Hematopoietic multipotent progenitor cell treated with erythropoietin and hydrocortisone succinate and interleukin-3 and kit ligand, for 8 days (in vitro differentiated cells): ENCODE measurements at regions not wholly inside any gene's neighbourhood (a gene's known extent, or its start where the extent isn't known, plus 50 kb on each side); places are given as distances from the start of the nearest gene placed in this dataset.
"Not testable (repeated sequence)": the region's sequence is repeated elsewhere in the genome, so short reads cannot be mapped to it uniquely, and the experiment has no call there.

Source experiments
- DNase-seq: peaks from one replicate; pipeline ENCODE4 v3.0.0-alpha.2; 2015

DNA sequence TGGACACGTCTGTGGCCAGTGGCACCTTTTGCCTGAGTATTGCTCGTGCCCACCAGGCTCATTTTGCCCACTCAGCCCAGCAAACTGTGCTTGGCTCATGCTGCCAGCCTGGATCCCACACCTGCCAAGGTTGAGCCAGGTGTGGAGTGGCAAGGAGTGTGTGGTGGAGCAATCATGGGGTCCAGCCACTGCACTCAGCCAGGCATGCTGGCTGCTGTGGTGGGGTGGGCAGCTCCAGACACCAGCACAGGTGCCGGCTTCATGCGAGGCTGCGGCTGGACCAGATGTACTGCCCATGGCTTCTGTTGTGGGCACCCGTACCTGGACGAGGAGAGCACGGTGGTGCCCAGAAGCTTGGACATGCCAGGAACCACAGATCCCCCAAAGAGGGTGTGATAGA is 364.1 kb downstream of the TMEM38B start:
- no peak for DNase-seq

DNA sequence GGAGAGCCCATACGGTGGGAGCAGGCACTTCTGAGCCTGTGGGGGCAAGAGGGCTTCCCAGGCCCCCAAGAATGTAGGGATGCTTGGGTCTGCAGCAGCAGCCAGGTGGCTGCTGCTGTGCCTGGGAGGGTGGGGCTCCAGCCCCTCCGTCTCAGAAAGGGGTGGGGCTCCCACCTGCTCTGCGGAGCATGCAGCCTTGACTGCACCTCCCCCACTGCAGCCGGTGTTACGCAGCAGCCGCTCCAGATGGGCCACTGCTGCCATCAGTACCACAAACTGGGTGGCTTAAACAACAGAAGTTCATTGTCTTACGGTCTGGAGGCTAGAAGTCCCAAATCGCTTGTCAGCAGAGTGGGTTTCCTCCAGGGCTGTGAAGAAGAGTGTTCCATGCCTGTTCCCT is 365.5 kb downstream of the TMEM38B start:
- no peak for DNase-seq

DNA sequence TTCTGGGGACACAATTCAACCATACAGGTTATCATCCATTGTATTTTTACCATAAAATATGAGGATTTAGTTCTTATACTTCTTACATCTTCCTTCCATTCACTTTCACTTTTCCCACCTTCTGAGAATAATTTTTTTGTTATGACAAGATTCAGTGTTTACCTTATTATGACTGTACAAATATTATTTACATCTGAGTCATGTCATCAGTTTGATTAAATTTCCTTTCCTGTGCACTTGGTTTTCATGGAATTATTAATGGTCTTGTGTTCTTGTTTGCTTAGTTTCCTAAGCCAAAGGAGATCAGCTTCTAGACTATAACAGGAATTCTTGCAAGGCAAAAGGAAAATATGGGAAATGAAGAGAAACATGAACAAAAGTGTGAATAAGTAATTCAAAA is 366.5 kb downstream of the TMEM38B start:
- no peak for DNase-seq

DNA sequence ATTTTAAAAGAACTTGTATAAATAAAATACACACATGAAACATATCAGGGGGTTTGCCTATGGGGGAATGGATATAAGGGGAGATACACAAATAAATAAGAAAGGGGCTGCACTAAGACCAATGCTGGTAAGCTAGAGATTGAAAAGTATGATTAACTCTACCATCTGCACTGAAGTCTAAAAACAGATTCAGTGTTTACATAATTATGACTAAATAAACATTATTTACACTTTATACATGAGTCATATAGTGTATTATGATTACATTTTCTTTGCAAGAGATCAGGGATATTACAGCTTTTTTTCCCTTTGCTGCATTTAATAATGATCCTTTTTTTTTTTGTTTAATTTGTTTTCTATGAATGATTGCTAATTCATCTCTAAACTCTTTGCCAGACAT is 367.9 kb downstream of the TMEM38B start:
- DNase-seq: no peak

DNA sequence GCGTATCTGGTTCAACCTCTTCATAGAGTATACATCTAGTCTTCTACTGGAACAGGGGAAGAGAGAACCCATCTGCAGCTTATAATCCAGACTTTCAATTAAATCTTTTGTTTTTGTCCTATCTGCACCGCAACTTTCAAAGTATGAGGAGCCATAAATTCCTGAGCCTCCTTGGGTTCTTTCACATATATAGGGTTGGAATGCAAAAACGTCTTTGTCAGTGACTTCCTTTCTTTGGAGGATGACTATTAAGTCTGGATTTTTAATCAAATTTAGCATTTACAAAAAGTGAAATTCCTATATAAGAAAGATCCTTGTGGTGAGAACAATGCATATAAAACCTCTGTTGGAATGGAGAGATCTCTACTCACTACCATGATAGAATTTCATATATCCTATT is 370.8 kb downstream of the TMEM38B start:
- DNase-seq: no peak

DNA sequence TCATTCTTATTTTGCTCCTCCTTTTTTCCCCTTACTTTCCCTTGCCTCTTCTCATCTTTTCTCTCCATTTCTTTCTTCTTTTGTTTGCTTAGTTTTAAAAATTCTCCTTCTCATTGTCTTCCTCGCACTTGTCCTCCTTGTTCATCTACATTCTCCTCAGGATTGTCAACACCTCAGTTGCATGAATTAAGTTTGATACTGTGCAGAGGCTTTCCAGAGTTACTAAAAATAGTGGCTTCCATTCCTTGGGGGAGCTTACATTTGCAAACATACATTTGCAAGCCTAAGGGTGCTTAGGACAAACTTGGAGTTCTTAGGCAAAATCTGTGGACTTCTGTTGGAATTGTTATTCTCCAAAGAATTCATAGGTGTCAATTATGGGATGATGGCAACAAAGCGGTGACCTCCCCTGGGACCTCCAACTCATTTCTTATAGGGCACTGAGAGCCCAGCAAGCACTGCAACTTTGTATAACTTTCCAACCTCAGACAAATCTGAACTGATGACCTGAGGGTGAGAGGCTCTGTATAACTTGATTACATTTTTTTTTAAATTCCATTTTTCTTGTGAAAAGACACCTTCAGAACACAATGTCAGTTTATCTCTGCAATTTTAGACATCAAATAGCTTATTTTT is 371.4 kb downstream of the TMEM38B start:
- DNase-seq: no peak

DNA sequence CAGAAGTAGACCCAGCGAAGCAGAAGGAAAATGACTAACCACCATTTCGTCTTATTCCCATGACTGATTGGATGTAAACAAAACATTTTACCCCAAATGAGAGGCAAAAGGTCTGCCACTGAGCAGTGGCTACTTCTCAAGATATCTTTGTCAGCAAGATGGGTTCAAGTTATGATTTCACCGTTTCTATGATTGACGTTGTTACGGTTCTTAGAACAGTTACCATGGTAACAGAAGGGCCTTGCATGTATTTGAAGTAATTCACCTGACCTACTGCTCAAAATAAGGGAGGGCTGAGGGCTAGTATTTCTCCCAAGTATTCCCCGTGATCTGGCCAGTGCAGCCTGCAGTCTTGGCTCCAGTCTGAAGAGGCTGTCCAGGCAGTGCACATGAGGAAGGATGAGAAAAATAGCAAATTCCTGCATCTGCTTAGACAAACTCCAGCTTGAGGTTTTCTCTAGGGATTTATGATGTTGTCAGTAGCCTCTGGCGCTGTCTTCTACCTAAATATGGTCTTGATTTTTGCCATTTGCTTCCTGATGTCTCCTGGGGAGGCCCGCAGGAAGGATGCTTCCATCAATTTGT is 372.7 kb downstream of the TMEM38B start:
- DNase-seq: no peak

DNA sequence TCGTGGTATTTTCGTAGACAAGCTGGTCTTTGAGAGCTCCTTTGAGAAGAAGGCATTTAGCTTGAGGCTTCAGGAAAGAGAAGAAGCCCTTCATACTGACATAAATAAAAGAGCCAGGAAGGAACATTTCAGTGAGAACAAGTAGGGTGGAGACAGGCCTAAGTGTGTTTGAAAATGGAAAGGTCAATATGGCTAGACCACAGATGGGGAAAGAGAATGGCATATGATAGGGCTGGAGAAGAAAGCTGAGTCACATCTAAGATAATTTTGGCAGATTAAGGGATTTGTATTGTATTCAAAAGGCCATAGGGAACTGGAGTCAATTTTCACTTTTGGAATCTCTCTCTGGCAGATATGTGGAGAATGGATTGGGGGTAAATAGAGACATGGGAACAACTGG is 374.9 kb downstream of the TMEM38B start:
- DNase-seq: no peak

DNA sequence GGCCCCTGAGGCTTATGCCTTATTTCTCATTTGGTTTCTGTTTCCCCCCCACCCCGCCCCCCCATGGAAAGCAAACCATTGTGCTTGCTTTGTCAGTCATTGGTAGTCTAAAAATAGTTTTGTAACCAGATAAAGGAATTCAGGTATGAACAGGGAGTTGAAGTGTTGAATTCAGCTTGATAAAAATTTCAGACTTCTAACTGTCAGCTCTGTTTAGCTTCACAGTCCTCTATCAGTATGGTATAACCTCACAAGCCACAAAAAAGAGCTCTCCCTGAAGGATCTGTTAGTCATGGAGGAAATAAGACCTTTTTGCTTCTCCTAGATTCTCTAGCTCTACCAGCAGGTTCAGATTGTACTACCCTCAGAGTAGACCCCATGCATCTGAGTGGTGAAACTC is 378.1 kb downstream of the TMEM38B start:
- no peak for DNase-seq

DNA sequence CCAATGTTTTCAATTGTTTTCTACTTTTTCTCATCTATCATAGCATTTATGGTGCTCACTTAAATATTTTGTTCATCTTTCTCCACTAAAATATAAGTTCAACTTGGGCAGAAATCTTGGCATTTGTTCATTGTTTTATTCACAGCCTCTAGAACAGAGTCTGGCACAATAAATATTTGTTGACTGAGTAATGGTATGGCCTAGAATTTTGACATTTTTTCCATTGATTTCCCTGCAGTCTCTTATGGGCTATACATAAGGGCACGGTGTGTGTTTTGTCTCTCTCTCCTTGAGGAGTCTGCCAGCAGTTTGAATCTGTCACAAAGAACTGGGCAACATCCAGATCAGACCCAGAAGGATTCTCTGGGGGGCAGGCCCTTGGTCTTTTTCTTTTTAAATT is 379.7 kb downstream of the TMEM38B start:
- no peak for DNase-seq

DNA sequence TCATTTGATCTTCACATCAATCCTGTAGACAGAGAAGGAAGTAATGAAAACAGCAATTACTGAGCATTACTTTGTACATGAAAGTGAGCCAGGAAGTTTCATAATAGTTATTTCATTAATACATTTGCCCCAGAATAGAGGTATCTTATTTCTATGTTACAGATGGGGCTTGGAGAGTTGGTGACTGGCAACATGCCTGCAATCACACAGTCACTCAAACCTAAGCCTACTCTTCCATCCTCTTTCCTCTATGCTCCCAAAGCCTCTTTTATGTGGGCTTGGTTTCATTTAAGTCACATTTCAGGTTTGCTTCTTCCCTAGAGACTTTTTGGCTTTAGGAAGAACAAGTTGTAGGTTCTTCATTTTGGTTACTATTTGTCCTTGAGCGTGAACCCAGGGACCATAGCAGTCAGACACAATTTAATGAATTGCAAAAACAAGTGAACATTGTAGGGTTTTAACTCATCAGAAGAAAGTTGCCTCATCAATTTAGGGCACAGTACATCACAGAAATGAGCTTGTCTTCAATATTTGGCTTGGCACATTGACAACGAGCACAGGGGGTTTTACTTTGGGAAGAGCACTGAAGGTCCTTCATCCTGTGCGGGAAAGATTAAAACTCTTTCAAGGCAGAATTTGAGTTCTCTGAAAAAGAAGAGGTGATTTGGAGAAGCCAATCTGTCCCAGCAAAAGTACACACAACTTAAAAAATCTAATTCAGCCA is 381.1 kb downstream of the TMEM38B start:
- DNase-seq: no peak

DNA sequence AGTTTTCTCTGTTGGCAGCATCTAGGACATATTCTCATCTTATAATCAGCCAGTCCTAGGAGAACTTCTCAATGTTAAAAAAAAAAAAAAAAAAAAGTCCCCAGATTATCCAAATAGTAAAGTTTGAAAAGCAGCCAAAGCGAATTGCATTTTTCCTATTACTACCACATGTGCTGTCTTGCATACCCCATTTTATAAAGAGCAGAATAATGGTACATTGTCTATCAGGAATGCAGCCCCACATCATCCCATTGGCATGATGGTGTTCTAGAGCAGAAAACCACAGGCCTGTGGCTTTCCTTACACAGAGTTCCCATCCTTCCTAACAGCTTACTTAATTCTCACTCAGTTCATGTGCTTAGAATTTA is 381.6 kb downstream of the TMEM38B start:
- no peak for DNase-seq

DNA sequence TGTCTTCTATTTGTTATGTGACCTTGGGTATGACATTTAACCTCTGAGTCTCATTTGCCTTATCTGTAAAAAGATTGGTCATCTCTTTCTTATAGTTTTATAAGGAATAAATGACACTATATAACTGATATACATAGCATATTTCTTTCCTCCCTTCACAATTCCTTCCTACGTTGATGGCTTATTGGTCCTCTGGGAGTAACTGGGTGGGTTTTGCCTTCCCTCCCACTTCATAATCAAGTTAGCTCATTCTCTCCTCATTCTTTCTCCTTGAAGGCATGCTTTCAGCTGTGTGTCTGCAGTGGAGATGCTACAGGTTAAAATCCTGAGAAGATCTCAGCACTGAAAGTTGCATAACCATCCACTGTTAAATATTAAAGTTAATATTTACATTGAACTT is 382.4 kb downstream of the TMEM38B start:
- DNase-seq: no peak

DNA sequence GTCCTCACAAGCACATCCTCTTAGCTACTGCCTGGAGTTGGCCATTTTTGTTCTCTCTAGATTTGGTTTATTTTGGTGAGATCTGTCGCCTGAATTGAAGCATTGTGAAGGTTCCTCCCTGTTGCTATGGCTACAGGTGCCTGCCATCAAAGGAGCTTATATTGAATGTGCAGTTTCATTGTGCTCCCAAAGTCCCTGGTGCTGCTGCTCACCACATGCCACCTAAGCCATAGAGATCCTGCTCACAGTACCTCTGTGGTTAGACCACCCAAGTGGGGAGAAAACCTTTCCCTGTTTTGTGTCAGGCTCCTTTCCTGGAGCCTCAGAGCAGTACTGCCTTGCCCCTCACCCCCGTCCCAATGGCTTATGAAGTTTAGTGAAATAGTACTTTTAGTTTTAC is 383.4 kb downstream of the TMEM38B start:
- DNase-seq: no peak

DNA sequence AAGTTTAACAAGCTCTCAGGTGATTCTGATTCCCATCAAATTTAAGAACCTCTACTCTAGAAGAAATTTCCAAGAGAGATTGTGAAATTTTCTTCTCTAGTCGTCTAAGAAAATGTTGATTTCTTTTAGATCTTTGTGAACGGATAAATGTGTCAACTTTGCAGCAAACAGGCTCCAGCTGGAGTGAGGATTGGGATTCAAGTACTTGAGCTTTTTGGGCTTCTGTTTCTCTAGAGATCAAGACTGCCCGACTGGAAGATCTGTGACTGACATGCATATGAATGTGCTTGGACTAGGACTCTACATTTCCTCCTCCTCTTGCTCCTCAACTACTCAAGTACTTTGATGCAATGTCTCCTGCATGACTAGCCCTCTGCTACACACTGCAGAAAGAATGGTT is 388.3 kb downstream of the TMEM38B start:
- DNase-seq: no peak

DNA sequence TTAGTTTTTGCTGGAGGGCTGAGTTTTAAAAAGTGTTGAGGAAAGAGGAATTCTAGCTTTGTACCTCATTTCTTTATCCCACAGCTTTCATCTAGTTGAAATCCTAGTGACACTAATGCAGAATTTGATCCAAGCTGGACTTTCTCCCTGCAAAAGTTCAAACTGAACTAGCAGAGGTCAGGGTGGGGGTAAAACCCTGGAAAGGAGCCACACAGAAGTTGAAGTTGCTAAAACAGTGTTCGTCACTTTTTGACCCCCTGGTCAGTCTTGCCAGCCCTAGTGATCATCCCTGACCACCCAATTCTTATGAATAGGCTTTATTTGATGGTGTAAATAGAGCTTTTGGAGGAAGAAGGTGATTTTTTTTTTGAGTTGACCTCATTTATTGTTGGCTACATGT is 390.4 kb downstream of the TMEM38B start:
- no peak for DNase-seq

DNA sequence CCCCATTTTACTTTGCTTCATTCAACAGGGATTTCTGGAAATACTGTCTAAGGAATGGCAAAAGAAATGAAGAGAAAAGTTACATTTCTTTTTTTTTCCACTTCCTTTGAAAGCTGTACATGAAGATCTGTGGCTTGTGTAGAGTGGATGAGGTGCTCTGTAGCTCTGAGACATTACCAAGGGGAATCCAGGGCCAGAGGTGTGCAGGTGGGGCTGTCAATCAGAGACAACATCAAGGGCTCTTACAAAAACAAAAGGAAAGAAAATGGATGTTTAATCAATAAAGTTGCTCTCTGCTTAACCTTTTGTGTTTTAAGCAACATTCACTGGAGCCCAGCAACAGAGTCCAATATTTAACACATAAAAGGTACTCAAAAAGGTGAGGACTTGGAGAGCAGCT is 391.1 kb downstream of the TMEM38B start:
- no peak for DNase-seq

DNA sequence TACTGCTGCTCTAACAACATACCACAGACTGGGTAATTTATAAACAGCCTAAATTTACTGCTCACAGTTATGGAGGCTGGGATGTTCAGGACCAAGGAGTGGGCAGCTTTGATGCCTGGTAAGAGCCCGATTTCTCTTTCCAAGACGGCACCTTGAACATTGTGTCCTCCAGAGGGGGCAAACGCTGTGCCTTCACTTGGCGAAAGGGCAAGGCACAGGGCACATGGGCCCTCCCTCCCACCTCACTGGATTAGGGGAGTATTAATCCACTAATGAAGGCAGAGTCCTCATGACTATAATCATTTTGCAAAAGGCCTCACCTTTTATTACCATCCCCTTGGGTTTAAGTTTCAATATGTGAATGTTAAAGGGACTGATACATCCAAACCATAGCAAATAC is 397.7 kb downstream of the TMEM38B start:
- DNase-seq: no peak

DNA sequence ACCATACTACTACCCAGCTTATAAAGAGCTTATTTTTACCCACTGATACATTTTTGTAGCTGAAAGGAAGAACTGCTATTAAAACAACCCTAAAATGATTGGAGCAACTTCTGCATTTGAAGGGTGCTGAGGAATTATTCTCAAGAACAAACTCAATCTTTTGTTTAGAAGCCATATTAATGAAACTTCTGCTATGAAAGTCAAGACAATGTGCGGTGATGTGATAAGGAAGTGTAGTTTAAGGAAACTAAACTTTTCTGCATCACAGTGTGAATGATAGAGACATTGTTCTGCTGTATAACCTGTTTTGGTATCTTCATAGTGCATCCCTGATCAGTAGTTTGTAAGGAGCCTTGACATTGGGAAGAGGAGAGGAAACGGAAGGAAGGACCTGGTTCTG is 408.5 kb downstream of the TMEM38B start:
- no peak for DNase-seq

DNA sequence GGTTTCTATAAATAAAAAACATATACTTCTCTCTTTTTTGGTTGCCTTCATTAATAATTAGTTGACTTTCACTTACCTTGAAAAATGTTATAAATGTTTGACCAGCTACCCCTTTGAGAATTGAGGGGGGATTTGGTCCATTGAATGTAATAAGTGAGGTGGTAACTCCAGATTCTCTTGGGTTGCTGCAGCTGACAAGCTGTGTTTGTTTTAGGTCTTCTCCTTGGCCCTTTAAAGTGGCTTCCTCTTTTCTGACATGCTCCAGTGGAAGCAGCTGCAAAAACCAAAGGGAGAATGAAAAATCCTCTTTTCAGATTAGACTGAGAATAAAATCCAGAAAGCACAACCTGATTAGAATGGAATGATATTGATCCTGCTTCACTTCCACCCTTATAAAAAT is 410.5 kb downstream of the TMEM38B start:
- DNase-seq: no peak

DNA sequence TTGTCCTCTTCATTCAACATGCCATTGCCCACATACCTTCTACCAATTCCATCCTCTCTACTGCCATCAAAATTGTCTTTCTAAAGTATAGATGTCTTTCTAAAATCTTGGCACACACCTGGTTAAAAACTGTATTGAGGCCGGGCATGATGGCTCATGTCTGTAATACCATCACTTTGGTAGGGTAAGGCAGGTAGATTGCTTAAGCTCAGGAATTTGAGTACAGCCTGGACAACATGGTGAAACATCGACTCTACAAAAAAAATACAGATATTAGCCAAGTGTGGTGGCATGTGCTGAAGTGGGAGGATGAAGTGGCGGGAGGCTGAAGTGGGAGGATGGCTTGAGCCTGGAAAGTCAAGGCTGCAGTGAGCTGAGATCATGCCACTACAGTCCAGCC is 412.1 kb downstream of the TMEM38B start:
- DNase-seq: no peak

DNA sequence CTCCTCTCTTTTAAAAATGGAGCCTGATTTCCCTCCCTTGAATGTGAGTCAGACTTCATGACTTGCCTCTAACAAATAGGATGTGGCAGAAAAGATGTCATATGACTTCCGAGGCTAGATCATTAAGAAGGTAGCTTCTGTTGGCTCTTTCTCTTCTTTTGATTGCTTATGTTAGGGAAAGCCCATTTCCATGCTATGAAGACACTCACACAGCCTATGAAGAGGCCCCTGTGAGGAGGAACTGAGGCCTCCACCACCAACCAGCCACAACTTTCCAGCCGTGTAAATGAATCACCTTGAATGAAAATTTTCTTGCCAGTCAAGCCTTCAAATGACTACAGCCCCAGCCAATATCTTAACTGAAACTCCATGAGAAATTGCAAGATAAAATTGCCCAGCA is 413.4 kb downstream of the TMEM38B start:
- no peak for DNase-seq

DNA sequence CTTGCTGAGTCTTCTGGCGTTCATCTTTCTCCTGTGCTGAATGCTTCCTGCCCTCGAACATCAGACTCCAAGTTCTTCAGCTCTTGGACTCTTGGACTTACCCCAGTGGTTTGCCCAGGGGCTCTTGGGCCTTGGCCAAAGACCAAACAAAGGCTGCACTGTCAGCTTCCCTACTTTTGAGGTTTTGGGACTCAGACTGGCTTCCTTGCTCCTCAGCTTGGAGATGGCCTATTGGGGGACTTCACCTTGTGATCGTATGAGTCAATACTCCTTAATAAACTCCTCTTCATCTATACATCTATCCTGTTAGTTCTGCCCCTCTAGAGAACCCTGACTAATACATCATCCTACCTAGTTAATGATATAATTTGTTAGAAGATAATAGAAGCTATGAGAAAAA is 415.4 kb downstream of the TMEM38B start:
- DNase-seq: not testable (repeated sequence)

DNA sequence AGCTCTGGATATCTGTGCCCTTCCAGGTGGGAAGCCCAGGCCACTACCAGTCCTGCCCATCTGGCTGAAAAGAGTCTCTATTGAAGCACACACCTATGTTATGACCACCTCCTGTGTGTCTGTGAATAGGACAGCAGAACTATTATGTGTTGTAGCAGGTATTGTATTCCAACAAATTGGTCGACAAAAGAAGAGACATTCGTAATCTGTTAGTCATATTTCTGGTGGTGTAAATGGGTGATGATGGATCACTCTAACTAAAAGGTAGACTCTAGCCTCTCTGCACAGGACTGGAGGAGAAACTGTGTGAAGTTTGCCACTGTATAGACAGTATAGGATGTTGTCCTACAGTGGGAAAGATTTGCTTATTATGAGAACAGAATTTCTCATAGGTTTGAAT is 416.1 kb downstream of the TMEM38B start:
- no peak for DNase-seq
